HepG2 (cell line): ENCODE measurements at regions not wholly inside any gene's neighbourhood (a gene's known extent, or its start where the extent isn't known, plus 50 kb on each side); places are given as distances from the start of the nearest gene placed in this dataset.

Experiments
- ATAC-seq: fragments of 200-7000 bp; cut with Tn5 transposase; 3 replicates; pipeline ENCODE4 v1.9.1; 2020; ENCODE audit warnings: mild to moderate bottlenecking, moderate library complexity
- BruUV-seq: library from RNA; stranded (reverse); fragments of 400-500 nt; replicated peaks from 2 replicates; lab custom pipeline; 2021; lab: Mats Ljungman, UMichigan
- CTCF ChIA-PET: fragments of 300-600 bp; formaldehyde crosslinking; extraction: SDS; loops from one replicate; lab custom pipeline; 2021; ENCODE audit warnings: low total read pairs, inconsistent platforms, low intra/inter-chr PET ratio; lab: Yijun Ruan, JAX
- POLR2A ChIA-PET: fragments of 350-600 bp; sonication (Branson Sonifier 250); formaldehyde crosslinking; loops from one replicate; lab custom pipeline; 2020; ENCODE audit warnings: antibody characterized with exemption, inconsistent platforms; lab: Yijun Ruan, JAX
- DNase-seq: peaks from one replicate; pipeline ENCODE4 v3.0.0-alpha.2; 2015; ENCODE audit warnings: low spot score
- FAIRE-seq: peaks from 3 replicates; lab custom pipeline; 2011; peaks lifted over from hg19 to GRCh38; lab: Jason Lieb, UNC
- H2AFZ ChIP-seq: one replicate; pipeline ENCODE4 v1.6.1; 2011; ENCODE audit warnings: low read length, inconsistent platforms
- H3K27ac ChIP-seq: fragments of 300-600 bp; 3 replicates; pipeline ENCODE4 v1.8.0; 2011; ENCODE audit warnings: mixed run types, mild to moderate bottlenecking, mixed read lengths, low read length, inconsistent platforms; ENCODE audit not compliant: insufficient read depth; ENCODE audit errors: extremely low read length
- H3K27me3 ChIP-seq, 2 experiments: fragments of 200-600 bp in 1 of 2; 2 replicates in 1 of 2; 3 replicates in 1 of 2; pipeline versions ENCODE4 v1.6.0 to v1.8.0; 2011; ENCODE audit warnings: low read length in 2 of 2, mild to moderate bottlenecking in 2 of 2, moderate library complexity in 2 of 2, inconsistent platforms in 1 of 2; ENCODE audit not compliant: insufficient read depth in 2 of 2, control insufficient read depth in 1 of 2
- H3K36me3 ChIP-seq, 2 experiments: fragments of 200-600 bp in 1 of 2; replicated peaks in 1 of 2; 2 replicates in 1 of 2; 3 replicates in 1 of 2; pipeline versions ENCODE4 v1.5.1 to v1.8.0; 2011; ENCODE audit warnings: low read length in 2 of 2, inconsistent platforms in 1 of 2; ENCODE audit not compliant: insufficient read depth in 2 of 2, control insufficient read depth in 1 of 2
- H3K4me1 ChIP-seq: 2 replicates; pipeline ENCODE4 v1.5.1; 2012; ENCODE audit warnings: low read length, inconsistent platforms; ENCODE audit not compliant: insufficient read depth
- H3K4me2 ChIP-seq: 2 replicates; pipeline ENCODE4 v1.6.0; 2011; ENCODE audit warnings: low read depth, low read length, inconsistent platforms
- H3K4me3 ChIP-seq, 3 experiments: fragments of 200-600 bp in 1 of 3; sonication (generic), shearing (Covaris generic) in 1 of 3; replicated peaks in 1 of 3; 2 replicates each; pipeline ENCODE4 v1.5.1; 2011 to 2016; ENCODE audit warnings: low read length in 3 of 3, inconsistent platforms in 2 of 3, low read depth in 2 of 3, mild to moderate bottlenecking in 2 of 3, control low read depth in 1 of 3, mixed read lengths in 1 of 3; ENCODE audit not compliant: insufficient read depth in 1 of 3
- H3K79me2 ChIP-seq: one replicate; pipeline ENCODE4 v1.6.1; 2011; ENCODE audit warnings: low read length, inconsistent platforms; ENCODE audit not compliant: insufficient read depth
- H3K9ac ChIP-seq: 2 replicates; pipeline ENCODE4 v1.6.0; 2011; ENCODE audit warnings: mild to moderate bottlenecking, low read depth, low read length, inconsistent platforms; ENCODE audit not compliant: insufficient read depth
- H3K9me3 ChIP-seq: 2 replicates; pipeline ENCODE4 v1.5.1; 2012; ENCODE audit warnings: mild to moderate bottlenecking, low read length
- H4K20me1 ChIP-seq: 2 replicates; pipeline ENCODE4 v1.6.0; 2011; ENCODE audit warnings: inconsistent platforms, mild to moderate bottlenecking, low read length, moderate library complexity; ENCODE audit not compliant: insufficient read depth
- BATF2 ChIP-seq: sonication (generic); formaldehyde crosslinking; IDR thresholded peaks from 2 replicates; pipeline ENCODE4 v1.8.0; 2022; ENCODE audit warnings: mild to moderate bottlenecking, missing genetic modification reagents, moderate library complexity
- CTCF ChIP-seq: sonication (generic); formaldehyde crosslinking; IDR thresholded peaks from 2 replicates; pipeline ENCODE4 v1.5.0; 2020; ENCODE audit warnings: mild to moderate bottlenecking, missing genetic modification reagents, moderate library complexity
- EHMT2 ChIP-seq: fragments of 200-600 bp; sonication (generic); IDR thresholded peaks from 2 replicates; pipeline ENCODE4 v1.7.0; 2017; ENCODE audit warnings: antibody characterized with exemption, low read depth, low read length, borderline replicate concordance
- HNF1A ChIP-seq, 2 experiments: sonication (generic) in 1 of 2; formaldehyde crosslinking in 1 of 2; IDR thresholded peaks; 2 replicates each; pipeline versions ENCODE4 v1.4.0 to v1.6.1; 2016 to 2020; ENCODE audit warnings: borderline replicate concordance in 1 of 2, low read depth in 1 of 2, mild to moderate bottlenecking in 1 of 2, missing genetic modification reagents in 1 of 2
- HNF4A ChIP-seq: sonication (generic); formaldehyde crosslinking; IDR thresholded peaks from 2 replicates; pipeline ENCODE4 v1.4.0; 2020; ENCODE audit warnings: missing genetic modification reagents
- HOXA3 ChIP-seq: sonication (generic); formaldehyde crosslinking; IDR thresholded peaks from 2 replicates; pipeline ENCODE4 v1.5.0; 2020; ENCODE audit warnings: missing genetic modification reagents
- MAFG ChIP-seq: sonication (generic); formaldehyde crosslinking; IDR thresholded peaks from 2 replicates; pipeline ENCODE4 v1.5.1; 2020; ENCODE audit warnings: mild to moderate bottlenecking, missing genetic modification reagents
- NR2F2 ChIP-seq: IDR thresholded peaks from 2 replicates; pipeline ENCODE4 v1.6.1; 2012; ENCODE audit warnings: low read depth, inconsistent platforms, borderline replicate concordance
- PLRG1 ChIP-seq: fragments of 450-650 bp; conservative IDR thresholded peaks from 2 replicates; pipeline ENCODE4 v1.6.1; 2016
- RBFOX2 ChIP-seq: fragments of 200-400 bp; formaldehyde crosslinking; IDR thresholded peaks from 2 replicates; pipeline ENCODE4 v1.6.1; 2017; ENCODE audit warnings: low read depth, mild to moderate bottlenecking, low read length
- ZBTB37 ChIP-seq: sonication (generic); formaldehyde crosslinking; IDR thresholded peaks from 2 replicates; pipeline ENCODE4 v1.4.0; 2020; ENCODE audit warnings: mild to moderate bottlenecking, missing genetic modification reagents
- ZFP36L1 ChIP-seq: sonication (generic); formaldehyde crosslinking; IDR thresholded peaks from 2 replicates; pipeline ENCODE4 v1.8.0; 2022; ENCODE audit warnings: mild to moderate bottlenecking, missing genetic modification reagents, moderate library complexity
- ZFX ChIP-seq: sonication (generic); formaldehyde crosslinking; IDR thresholded peaks from 2 replicates; pipeline ENCODE4 v1.4.0; 2020; ENCODE audit warnings: mild to moderate bottlenecking, low read depth, missing genetic modification reagents, moderate library complexity
- ZKSCAN5 ChIP-seq: sonication (generic); formaldehyde crosslinking; IDR thresholded peaks from 2 replicates; pipeline ENCODE4 v1.5.1; 2020; ENCODE audit warnings: mild to moderate bottlenecking, missing genetic modification reagents
- ZNF430 ChIP-seq: sonication (generic); formaldehyde crosslinking; IDR thresholded peaks from 2 replicates; pipeline ENCODE4 v1.9.0; 2021; ENCODE audit warnings: mild to moderate bottlenecking, missing genetic modification reagents
- ZNF670 ChIP-seq: sonication (generic); formaldehyde crosslinking; IDR thresholded peaks from 2 replicates; pipeline ENCODE4 v1.8.0; 2022; ENCODE audit warnings: mild to moderate bottlenecking, missing genetic modification reagents, borderline replicate concordance
- WGBS: methylation state at CpG from one replicate; pipeline ENCODE4 v1.1.6; 2017; ENCODE audit warnings: low lambda C conversion rate; 5-methylcytosine and 5-hydroxymethylcytosine counted together
- in situ Hi-C: cut with HindIII; loops from 2 replicates; pipeline ENCODE4 v1.10.0; 2017; ENCODE audit warnings: low pct_unique_long_range_greater_than_20kb; ENCODE audit not compliant: extremely low pct_ligation_motif_present
- intact Hi-C: fragments of 100-400 bp; cut with micrococcal nuclease; formaldehyde crosslinking; loops from one replicate; pipeline ENCODE4 v1.10.0; 2022; ENCODE audit not compliant: unreplicated experiment

GRCh38 chr2:123463886-123464285 is 561.2 kb upstream of the CNTNAP5 start (continued):
- no peak for TF ChIP-seq ZKSCAN5 (CRISPR knock-in tag)
- TF ChIP-seq ZFP36L1, result no peak
- no peak for TF ChIP-seq HOXA3
- TF ChIP-seq RBFOX2, result no peak
- TF ChIP-seq MAFG, result no peak
- TF ChIP-seq ZNF430 (CRISPR knock-in tag), result no peak
- TF ChIP-seq HNF4A (CRISPR knock-in tag), result no peak
- TF ChIP-seq ZNF670 (CRISPR knock-in tag), result no peak
- TF ChIP-seq NR2F2, result no peak

GRCh38 chr2:123468071-123468470 is 557.0 kb upstream of the CNTNAP5 start:
- Histone ChIP-seq H3K27me3 (no peaks in the 10 kb centered on the region), H3K9ac (no peak overlapping the region), H3K79me2 (no peaks in the 10 kb centered on the region), H3K36me3 (no peaks in the 10 kb centered on the region), H3K4me1 (no peaks in the 10 kb centered on the region), H3K27ac (no peak overlapping the region), H4K20me1 (no peaks in the 10 kb centered on the region), H3K4me3 (no peak overlapping the region), H3K9me3 (peaks cover 92% of the 10 kb centered on the region), H3K4me2 (no peak overlapping the region), H2AFZ (no peak overlapping the region)
- FAIRE-seq, result no peak
- DNase-seq, result no peak
- TF ChIP-seq EHMT2 (no peak), PLRG1 (no peak), ZBTB37 (CRISPR knock-in tag) (no peak), HNF1A (IDR thresholded peaks at IDR 0.05; ENCODE audit: low read depth) (no peak), HNF1A (CRISPR knock-in tag; IDR thresholded peaks at IDR 0.05; ENCODE audit: borderline replicate concordance) (no peak), BATF2 (no peak), CTCF (CRISPR knock-in tag) (no peak), ZFX (no peak)
- no peak for ATAC-seq
- in situ Hi-C loops (no loop called here), intact Hi-C loops (no loop called here)
- WGBS, result no CpG with 5 or more reads among the region's 1 CpG
- POLR2A ChIA-PET, result no interaction called here
- no TSS peak for BruUV-seq
- CTCF ChIA-PET, result no interaction called here
